HL-60 (cell line): ENCODE measurements at regions not wholly inside any gene's neighbourhood (a gene's known extent, or its start where the extent isn't known, plus 50 kb on each side); places are given as distances from the start of the nearest gene placed in this dataset.

Source experiments
- CTCF ChIP-seq: IDR thresholded peaks from one replicate; pipeline ENCODE4 v1.5.1; 2011; ENCODE audit warnings: low read length, control low read depth, inconsistent platforms; ENCODE audit not compliant: insufficient read depth
- GABPA ChIP-seq: IDR thresholded peaks from 2 replicates; pipeline ENCODE4 v1.6.1; 2012; ENCODE audit warnings: low read depth
- POLR2AphosphoS5 ChIP-seq: IDR thresholded peaks from 2 replicates; pipeline ENCODE4 v1.6.1; 2012; ENCODE audit warnings: low read depth
- REST ChIP-seq: IDR thresholded peaks from 2 replicates; pipeline ENCODE4 v1.6.1; 2012; ENCODE audit warnings: low read depth; ENCODE audit not compliant: insufficient replicate concordance

DNA sequence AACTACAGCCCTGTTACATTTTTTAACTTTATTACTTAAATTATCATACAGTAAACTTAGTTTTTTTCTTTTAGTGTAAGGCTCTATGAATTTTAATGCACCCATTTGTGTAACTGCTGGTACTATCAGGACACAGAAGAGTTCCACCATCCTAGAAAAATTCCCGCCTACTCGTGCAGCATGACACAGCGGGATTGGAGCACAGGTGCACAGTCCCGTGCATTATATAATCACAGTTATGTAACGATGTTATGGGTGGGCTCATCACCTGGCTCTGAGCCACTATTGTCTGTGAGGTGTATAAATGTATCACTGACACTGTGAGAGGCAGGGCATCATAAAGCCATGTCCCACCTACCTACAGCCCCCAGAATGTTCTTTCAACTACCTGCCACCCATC is 80.7 kb downstream of the DRD1 start:
- TF ChIP-seq CTCF: no peak
- no peak for TF ChIP-seq POLR2AphosphoS5
- TF ChIP-seq REST: no peak
- no peak for TF ChIP-seq GABPA
